GM19372 (cell line): ENCODE measurements at regions not wholly inside any gene's neighbourhood (a gene's known extent, or its start where the extent isn't known, plus 50 kb on each side); places are given as distances from the start of the nearest gene placed in this dataset.

ENCODE experiments used
- ATAC-seq: cut with Tn5 transposase; IDR thresholded peaks from one replicate; pipeline ENCODE4 v1.9.1; 2021; ENCODE audit warnings: mild to moderate bottlenecking, low read depth, moderate library complexity; ENCODE audit not compliant: unreplicated experiment

GRCh38 chr12:59014885-59015284, 94.6 kb upstream of the LRIG3 start:
- no peak for ATAC-seq

- no peak for ATAC-seq
These were observed 90.6 kb upstream of the LRIG3 start for GRCh38 chr12:59010941-59011340.

GRCh38 chr12:59010118-59010517, 89.8 kb upstream of the LRIG3 start:
- ATAC-seq = no peak

GRCh38 chr12:59007620-59008019, 87.3 kb upstream of the LRIG3 start:
- no peak for ATAC-seq

GRCh38 chr12:59005193-59005955, 85.1 kb upstream of the LRIG3 start:
- ATAC-seq = no peak

- no peak for ATAC-seq
These were observed 84.2 kb upstream of the LRIG3 start for GRCh38 chr12:59004456-59004855.

- ATAC-seq = no peak
These were observed 75.5 kb upstream of the LRIG3 start for GRCh38 chr12:58995666-58996363.

- no peak for ATAC-seq
These were observed 68.5 kb upstream of the LRIG3 start for GRCh38 chr12:58988643-58989344.

GRCh38 chr12:58981961-58982360, 61.7 kb upstream of the LRIG3 start:
- ATAC-seq = no peak

- ATAC-seq = no peak
These were observed 60.5 kb upstream of the LRIG3 start for GRCh38 chr12:58980768-58981167.

- ATAC-seq = no peak
These were observed 58.4 kb upstream of the LRIG3 start for GRCh38 chr12:58978717-58979116.

- no peak for ATAC-seq
These were observed 57.2 kb upstream of the LRIG3 start for GRCh38 chr12:58977476-58977875.

GRCh38 chr12:58976146-58976545, 55.8 kb upstream of the LRIG3 start:
- no peak for ATAC-seq
